Endodermal cell (in vitro differentiated cells): ENCODE measurements at regions not wholly inside any gene's neighbourhood (a gene's known extent, or its start where the extent isn't known, plus 50 kb on each side); places are given as distances from the start of the nearest gene placed in this dataset.
"Not testable (repeated sequence)": the region's sequence is repeated elsewhere in the genome, so short reads cannot be mapped to it uniquely, and the experiment has no call there.

Experiments used
- DNase-seq: peaks from one replicate; pipeline ENCODE4 v3.0.0-alpha.2; 2017
- H3K27ac ChIP-seq: 2 replicates; pipeline ENCODE4 v1.5.1; 2013; ENCODE audit warnings: mild to moderate bottlenecking, low read depth, low read length, moderate library complexity
- H3K27me3 ChIP-seq: 2 replicates; pipeline ENCODE4 v1.6.1; 2013; ENCODE audit warnings: mild to moderate bottlenecking, low read length, moderate library complexity; ENCODE audit not compliant: insufficient read depth, control insufficient read depth, poor library complexity, severe bottlenecking
- H3K36me3 ChIP-seq: 2 replicates; pipeline ENCODE4 v1.7.0; 2013; ENCODE audit warnings: mild to moderate bottlenecking, low read length, moderate library complexity; ENCODE audit not compliant: control insufficient read depth, insufficient read depth
- H3K4me1 ChIP-seq: one replicate; pipeline ENCODE4 v1.7.0; 2013; ENCODE audit warnings: low read length; ENCODE audit not compliant: control insufficient read depth, insufficient read depth
- H3K4me3 ChIP-seq: 2 replicates; pipeline ENCODE4 v1.5.1; 2013; ENCODE audit warnings: mild to moderate bottlenecking, low read length, moderate library complexity
- H3K9ac ChIP-seq: 2 replicates; pipeline ENCODE4 v1.6.1; 2013; ENCODE audit warnings: mild to moderate bottlenecking, low read length, moderate library complexity; ENCODE audit not compliant: poor library complexity, severe bottlenecking; ENCODE audit errors: extremely low read depth
- H3K9me3 ChIP-seq: 2 replicates; pipeline ENCODE4 v1.6.1; 2013; ENCODE audit warnings: mild to moderate bottlenecking, low read length, moderate library complexity; ENCODE audit not compliant: control insufficient read depth
- H3K27ac Mint-ChIP-seq: 2 replicates; pipeline ENCODE4 v1.8.0; 2020; ENCODE audit warnings: mixed read lengths
- H3K27me3 Mint-ChIP-seq: 2 replicates; pipeline ENCODE4 v1.8.0; 2021; ENCODE audit warnings: mild to moderate bottlenecking, mixed read lengths; ENCODE audit not compliant: insufficient read depth
- H3K36me3 Mint-ChIP-seq: 2 replicates; pipeline ENCODE4 v1.8.0; 2020; ENCODE audit warnings: low read depth, mixed read lengths
- H3K4me1 Mint-ChIP-seq: 2 replicates; pipeline ENCODE4 v1.8.0; 2020; ENCODE audit warnings: mixed read lengths
- H3K4me3 Mint-ChIP-seq: 2 replicates; pipeline ENCODE4 v1.8.0; 2020; ENCODE audit warnings: mild to moderate bottlenecking, moderate library complexity, mixed read lengths
- H3K9me3 Mint-ChIP-seq: 2 replicates; pipeline ENCODE4 v1.8.0; 2020; ENCODE audit warnings: mild to moderate bottlenecking, mixed read lengths
- WGBS, 2 experiments: methylation state at CpG; one replicate each; pipeline versions ENCODE4 v1.1.5 to v1.1.7; 2013; ENCODE audit warnings: missing lambda C conversion rate in 2 of 2, mixed read lengths in 1 of 2; ENCODE audit not compliant: insufficient coverage in 1 of 2, insufficient read length in 1 of 2; 5-methylcytosine and 5-hydroxymethylcytosine counted together
- TF ChIP-seq, protein P1 (sequence below): fragments of 200-600 bp; sonication (generic); conservative IDR thresholded peaks from 2 replicates; pipeline ENCODE4 v1.5.0; 2021; ENCODE audit warnings: antibody characterized with exemption, mild to moderate bottlenecking

DNA sequence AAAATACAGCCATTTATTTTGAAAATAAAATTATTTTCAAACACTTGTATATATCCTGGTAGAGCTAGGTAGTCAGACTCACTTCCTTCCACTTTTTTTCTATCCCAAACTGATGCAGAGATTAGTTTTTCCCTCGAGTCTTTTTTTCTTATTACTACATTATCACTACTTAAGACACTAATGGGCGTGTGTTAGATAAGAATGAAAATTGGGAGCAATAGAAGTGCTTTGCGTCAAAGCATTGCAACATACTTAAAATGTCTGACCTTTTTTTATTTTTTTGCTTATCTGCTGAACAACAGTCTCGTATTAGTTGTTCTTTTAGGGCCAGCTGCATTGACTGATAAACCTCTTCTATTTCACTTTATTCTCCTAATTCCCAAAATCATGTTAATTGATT lies 1278.7 kb downstream of the CDH12 start:
- 83 to 93% methylated on average over 2 to 3 of the region's 4 CpGs for WGBS, 2 experiments
- Mint-ChIP-seq H3K4me3 (no peak overlapping the region), H3K36me3 (no peaks in the 10 kb centered on the region), H3K27ac (no peak overlapping the region), H3K9me3 (peaks cover 3% of the 10 kb centered on the region), H3K4me1 (no peaks in the 10 kb centered on the region), H3K27me3 (no peaks in the 10 kb centered on the region)
- Histone ChIP-seq H3K27ac (no peak overlapping the region), H3K36me3 (no peaks in the 10 kb centered on the region), H3K9ac (no peak overlapping the region), H3K4me1 (no peaks in the 10 kb centered on the region), H3K9me3 (no peaks in the 10 kb centered on the region), H3K27me3 (no peaks in the 10 kb centered on the region), H3K4me3 (no peak overlapping the region)
- no peak for DNase-seq
- TF ChIP-seq, protein P1, sequence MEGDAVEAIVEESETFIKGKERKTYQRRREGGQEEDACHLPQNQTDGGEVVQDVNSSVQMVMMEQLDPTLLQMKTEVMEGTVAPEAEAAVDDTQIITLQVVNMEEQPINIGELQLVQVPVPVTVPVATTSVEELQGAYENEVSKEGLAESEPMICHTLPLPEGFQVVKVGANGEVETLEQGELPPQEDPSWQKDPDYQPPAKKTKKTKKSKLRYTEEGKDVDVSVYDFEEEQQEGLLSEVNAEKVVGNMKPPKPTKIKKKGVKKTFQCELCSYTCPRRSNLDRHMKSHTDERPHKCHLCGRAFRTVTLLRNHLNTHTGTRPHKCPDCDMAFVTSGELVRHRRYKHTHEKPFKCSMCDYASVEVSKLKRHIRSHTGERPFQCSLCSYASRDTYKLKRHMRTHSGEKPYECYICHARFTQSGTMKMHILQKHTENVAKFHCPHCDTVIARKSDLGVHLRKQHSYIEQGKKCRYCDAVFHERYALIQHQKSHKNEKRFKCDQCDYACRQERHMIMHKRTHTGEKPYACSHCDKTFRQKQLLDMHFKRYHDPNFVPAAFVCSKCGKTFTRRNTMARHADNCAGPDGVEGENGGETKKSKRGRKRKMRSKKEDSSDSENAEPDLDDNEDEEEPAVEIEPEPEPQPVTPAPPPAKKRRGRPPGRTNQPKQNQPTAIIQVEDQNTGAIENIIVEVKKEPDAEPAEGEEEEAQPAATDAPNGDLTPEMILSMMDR, result no peak

DNA sequence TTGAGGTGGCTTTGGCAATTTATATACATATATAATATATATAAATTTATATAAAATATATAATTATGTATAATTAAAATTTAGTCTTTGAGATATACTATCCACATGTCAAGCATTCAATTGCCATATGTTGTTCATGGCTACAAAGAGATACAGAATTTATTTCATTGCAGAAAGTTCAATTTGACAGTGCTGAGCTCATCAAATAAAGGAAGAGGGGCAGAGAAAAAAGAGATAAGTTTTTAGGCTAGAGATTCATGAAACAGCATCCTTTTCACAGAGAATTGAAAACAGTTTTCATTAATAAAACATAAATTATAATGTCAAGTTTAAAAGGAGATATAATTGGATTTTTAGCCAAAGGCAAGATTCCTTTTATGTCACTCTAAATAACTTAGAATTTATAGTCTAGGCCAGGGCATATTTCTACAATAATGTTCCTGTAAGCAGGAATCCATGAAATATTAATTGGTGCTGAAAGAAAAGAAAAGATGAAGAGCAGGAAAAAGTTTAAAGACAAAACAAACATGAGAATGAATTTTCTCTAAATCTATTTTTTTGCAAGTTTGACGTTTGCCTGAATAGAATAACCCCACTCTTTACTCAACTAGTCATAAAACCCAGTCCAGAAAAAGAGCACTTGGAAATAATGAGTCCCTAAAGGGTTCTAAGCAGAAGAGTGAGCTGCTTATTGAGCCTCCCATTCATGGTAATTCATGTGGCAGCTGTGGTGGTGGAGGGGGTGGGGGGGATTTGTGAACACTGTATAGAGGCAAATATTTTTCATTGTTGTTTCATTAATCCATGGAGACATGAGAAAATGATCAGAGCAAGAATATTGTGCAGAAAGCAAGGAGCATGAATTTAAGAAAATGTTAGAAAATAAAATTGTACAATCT lies 1279.5 kb downstream of the CDH12 start:
- H3K9me3 ChIP-seq, result no peaks in the 10 kb centered on the region
- no peak overlapping the region for H3K27ac ChIP-seq
- H3K4me1 ChIP-seq, result no peaks in the 10 kb centered on the region
- H3K4me3 ChIP-seq, result no peak overlapping the region
- TF ChIP-seq, protein P1, result no peak
- WGBS, 2 experiments, result 83% methylated on average over 1 of the region's 1 CpG; no CpG with 5 or more reads in 1 of the 2 experiments
- H3K4me3 Mint-ChIP-seq, result no peak overlapping the region
- H3K36me3 Mint-ChIP-seq, result no peaks in the 10 kb centered on the region
- H3K27ac Mint-ChIP-seq, result no peak overlapping the region
- no peaks in the 10 kb centered on the region for H3K4me1 Mint-ChIP-seq
- H3K27me3 Mint-ChIP-seq, result no peaks in the 10 kb centered on the region
- H3K36me3 ChIP-seq, result no peaks in the 10 kb centered on the region
- DNase-seq, result no peak
- H3K9ac ChIP-seq, result no peak overlapping the region
- H3K27me3 ChIP-seq, result no peaks in the 10 kb centered on the region
- peaks cover 3% of the 10 kb centered on the region for H3K9me3 Mint-ChIP-seq

GRCh38 chr5:21571196-21571595 lies 1281.9 kb downstream of the CDH12 start:
- not testable (repeated sequence) for H3K4me3 Mint-ChIP-seq, H3K36me3 ChIP-seq, H3K27ac ChIP-seq, H3K4me1 ChIP-seq, H3K27me3 Mint-ChIP-seq, H3K9me3 ChIP-seq, H3K9me3 Mint-ChIP-seq, DNase-seq, H3K4me3 ChIP-seq, H3K4me1 Mint-ChIP-seq, H3K36me3 Mint-ChIP-seq, H3K27ac Mint-ChIP-seq, H3K27me3 ChIP-seq, H3K9ac ChIP-seq
- 71 to 79% methylated on average over 1 of the region's 1 CpG for WGBS, 2 experiments

- not testable (repeated sequence) for H3K4me3 Mint-ChIP-seq, H3K27me3 ChIP-seq, H3K4me3 ChIP-seq, DNase-seq, H3K9me3 Mint-ChIP-seq, H3K36me3 ChIP-seq, H3K4me1 ChIP-seq, H3K27ac ChIP-seq, H3K36me3 Mint-ChIP-seq, H3K9me3 ChIP-seq, H3K9ac ChIP-seq, H3K27me3 Mint-ChIP-seq, H3K27ac Mint-ChIP-seq, H3K4me1 Mint-ChIP-seq
- WGBS, 2 experiments, result 87 to 89% methylated on average over 1 to 2 of the region's 2 CpGs
Measured at GRCh38 chr5:21559109-21559508, 1294.0 kb downstream of the CDH12 start.

GRCh38 chr5:21552263-21552662 lies 1300.9 kb downstream of the CDH12 start:
- not testable (repeated sequence) for H3K4me1 ChIP-seq, H3K27me3 ChIP-seq, DNase-seq, H3K36me3 ChIP-seq, H3K9ac ChIP-seq, H3K27ac Mint-ChIP-seq, H3K4me3 ChIP-seq, H3K36me3 Mint-ChIP-seq, H3K4me1 Mint-ChIP-seq, H3K4me3 Mint-ChIP-seq, H3K27ac ChIP-seq, H3K9me3 Mint-ChIP-seq, H3K9me3 ChIP-seq, H3K27me3 Mint-ChIP-seq
- WGBS, 2 experiments, result 100% methylated on average over 1 of the region's 3 CpGs; no CpG with 5 or more reads in 1 of the 2 experiments

DNA sequence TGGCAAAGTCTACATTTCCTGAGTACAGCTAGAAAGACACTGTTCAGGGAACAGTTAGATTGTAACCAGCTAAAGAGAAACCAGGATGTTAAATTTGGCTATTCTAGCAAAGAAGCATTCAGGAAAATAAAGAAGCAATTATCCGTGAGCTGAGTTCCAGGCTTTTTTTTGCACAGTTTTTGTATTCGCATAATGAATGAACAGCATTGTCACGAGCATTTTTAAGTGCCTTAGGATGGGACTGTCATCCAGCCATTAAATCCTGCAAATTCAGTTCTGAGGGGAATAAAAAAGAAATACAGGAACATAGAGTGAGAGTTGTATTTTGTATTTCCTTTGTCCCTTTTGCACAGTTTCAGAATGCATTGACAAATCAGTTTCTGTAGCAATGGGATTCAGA lies 1302.2 kb downstream of the CDH12 start:
- not testable (repeated sequence) for H3K4me3 Mint-ChIP-seq, H3K27me3 Mint-ChIP-seq, H3K9ac ChIP-seq, H3K36me3 Mint-ChIP-seq, H3K4me3 ChIP-seq, H3K27me3 ChIP-seq, H3K9me3 ChIP-seq, H3K9me3 Mint-ChIP-seq, H3K27ac ChIP-seq, H3K4me1 Mint-ChIP-seq, DNase-seq, H3K4me1 ChIP-seq, H3K36me3 ChIP-seq, H3K27ac Mint-ChIP-seq
- WGBS, 2 experiments, result 95% methylated on average over 3 of the region's 3 CpGs; no CpG with 5 or more reads in 1 of the 2 experiments
